ENCODE measurements at regions not wholly inside any gene's neighbourhood (a gene's known extent, or its start where the extent isn't known, plus 50 kb on each side); places are given as distances from the start of the nearest gene placed in this dataset.
"Not testable (repeated sequence)": the region's sequence is repeated elsewhere in the genome, so short reads cannot be mapped to it uniquely, and the experiment has no call there.

DNA sequence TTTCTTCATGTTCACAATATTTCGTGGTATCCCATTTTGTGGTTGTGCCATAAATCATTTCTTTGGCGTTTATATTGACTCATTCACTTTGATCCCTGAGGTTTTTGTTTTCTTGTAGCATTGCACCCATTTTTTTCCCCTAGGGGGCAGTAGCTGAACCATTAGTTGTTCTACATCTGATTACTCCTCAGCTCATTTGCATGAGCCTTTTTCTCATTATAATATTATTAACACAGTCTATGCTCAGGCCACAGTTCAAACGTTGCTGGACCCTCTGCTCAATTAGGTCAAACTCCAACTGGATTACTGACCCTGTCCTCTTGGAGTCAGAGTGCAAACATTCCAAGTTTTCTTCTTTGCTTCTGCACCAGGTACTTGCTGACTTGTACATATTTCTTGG is 475.4 kb upstream of the SEL1L start:
- ChIA-PET CTCF (interaction anchor here (1.1 kb wide), 1 partner anchor 16 kb away, joined by 3 read pairs; no protein-coding TSS in a partner anchor), POLR2A (no interaction called here)
- TF ChIP-seq FOXM1 (IDR thresholded peaks at IDR 0.05; ENCODE audit: borderline replicate concordance) (no peak), FOXA1 (IDR thresholded peaks at IDR 0.05) (no peak), L3MBTL2 (conservative IDR thresholded peaks at IDR 0.05) (no peak), PKNOX1 (IDR thresholded peaks at IDR 0.05) (peak; percentile 64)
- peak; percentile 8 for DNase-seq (ENCODE audit: extremely low spot score)

GRCh38 chr14:82009993-82010392 is 476.3 kb upstream of the SEL1L start:
- CTCF ChIA-PET, result interaction anchor here (1.1 kb wide), 1 partner anchor 17 kb away, joined by 3 read pairs; no protein-coding TSS in a partner anchor
- TF ChIP-seq FOXK2 (IDR thresholded peaks at IDR 0.05), result no peak
- no peak for TF ChIP-seq FOXM1 (IDR thresholded peaks at IDR 0.05; ENCODE audit: borderline replicate concordance)
- no peak for TF ChIP-seq ELF4 (IDR thresholded peaks at IDR 0.05)
- TF ChIP-seq TARDBP (IDR thresholded peaks at IDR 0.05), result no peak
- TF ChIP-seq FOXA1 (IDR thresholded peaks at IDR 0.05), result no peak
- no peak for TF ChIP-seq NFRKB (IDR thresholded peaks at IDR 0.05)
- no peak for TF ChIP-seq SUZ12 (IDR thresholded peaks at IDR 0.05)
- TF ChIP-seq BHLHE40 (IDR thresholded peaks at IDR 0.05; ENCODE audit: borderline replicate concordance), result no peak
- no peak for TF ChIP-seq HDGF (IDR thresholded peaks at IDR 0.05; ENCODE audit: borderline replicate concordance)
- TF ChIP-seq ZNF384 (IDR thresholded peaks at IDR 0.05), result no peak
- TF ChIP-seq L3MBTL2 (conservative IDR thresholded peaks at IDR 0.05), result no peak
- POLR2A ChIA-PET, result no interaction called here
- no peak for DNase-seq (ENCODE audit: extremely low spot score)

- TF ChIP-seq FOXM1 (IDR thresholded peaks at IDR 0.05; ENCODE audit: borderline replicate concordance) (no peak), FOXA1 (IDR thresholded peaks at IDR 0.05) (no peak), LEF1 (IDR thresholded peaks at IDR 0.05; ENCODE audit: borderline replicate concordance) (no peak), L3MBTL2 (conservative IDR thresholded peaks at IDR 0.05) (no peak), CTBP1 (IDR thresholded peaks at IDR 0.05; ENCODE audit: borderline replicate concordance) (no peak), SUZ12 (IDR thresholded peaks at IDR 0.05) (no peak), BHLHE40 (IDR thresholded peaks at IDR 0.05; ENCODE audit: borderline replicate concordance) (no peak)
- no peak for DNase-seq (ENCODE audit: extremely low spot score)
- CTCF ChIA-PET, result no interaction called here
- POLR2A ChIA-PET, result no interaction called here
Observed at GRCh38 chr14:82011460-82011859, 477.8 kb upstream of the SEL1L start.

- ChIA-PET CTCF (no interaction called here), POLR2A (no interaction called here)
- TF ChIP-seq ARNT (IDR thresholded peaks at IDR 0.05), result no peak
- no peak for TF ChIP-seq HDGF (IDR thresholded peaks at IDR 0.05; ENCODE audit: borderline replicate concordance)
- no peak for TF ChIP-seq LEF1 (IDR thresholded peaks at IDR 0.05; ENCODE audit: borderline replicate concordance)
- no peak for TF ChIP-seq CTBP1 (IDR thresholded peaks at IDR 0.05; ENCODE audit: borderline replicate concordance)
- TF ChIP-seq PKNOX1 (IDR thresholded peaks at IDR 0.05), result no peak
- TF ChIP-seq SUZ12 (IDR thresholded peaks at IDR 0.05), result no peak
- no peak for TF ChIP-seq SP1 (IDR thresholded peaks at IDR 0.05)
- TF ChIP-seq NFRKB (IDR thresholded peaks at IDR 0.05), result no peak
- TF ChIP-seq FOXK2 (IDR thresholded peaks at IDR 0.05), result no peak
- TF ChIP-seq ELF4 (IDR thresholded peaks at IDR 0.05), result no peak
- TF ChIP-seq ZNF384 (IDR thresholded peaks at IDR 0.05), result no peak
- TF ChIP-seq TARDBP (IDR thresholded peaks at IDR 0.05), result no peak
- no peak for TF ChIP-seq BHLHE40 (IDR thresholded peaks at IDR 0.05; ENCODE audit: borderline replicate concordance)
- no peak for TF ChIP-seq FOXM1 (IDR thresholded peaks at IDR 0.05; ENCODE audit: borderline replicate concordance)
- no peak for TF ChIP-seq L3MBTL2 (conservative IDR thresholded peaks at IDR 0.05)
- no peak for DNase-seq (ENCODE audit: extremely low spot score)
Observed at GRCh38 chr14:82029038-82029437, 495.4 kb upstream of the SEL1L start.

DNA sequence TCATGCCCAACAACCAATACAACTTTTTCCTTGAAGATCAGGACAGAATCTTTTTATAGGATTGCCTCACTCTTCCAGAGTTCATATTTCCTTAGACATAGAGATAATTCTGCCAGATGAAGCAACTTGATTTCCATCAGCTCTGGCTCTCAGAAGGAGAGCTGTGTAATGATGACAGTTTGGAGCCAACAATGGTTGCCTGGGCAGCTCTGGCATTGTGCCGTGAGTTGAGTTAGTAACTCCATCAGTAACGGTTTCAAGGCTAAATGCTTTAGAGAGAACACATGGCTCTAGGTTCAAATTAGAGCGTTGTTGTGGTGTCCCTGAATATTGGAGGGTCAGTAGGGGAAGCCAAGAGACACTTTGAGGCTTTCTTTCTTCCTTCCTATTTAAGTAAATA is 501.7 kb upstream of the SEL1L start:
- CTCF ChIA-PET, result no interaction called here

DNA sequence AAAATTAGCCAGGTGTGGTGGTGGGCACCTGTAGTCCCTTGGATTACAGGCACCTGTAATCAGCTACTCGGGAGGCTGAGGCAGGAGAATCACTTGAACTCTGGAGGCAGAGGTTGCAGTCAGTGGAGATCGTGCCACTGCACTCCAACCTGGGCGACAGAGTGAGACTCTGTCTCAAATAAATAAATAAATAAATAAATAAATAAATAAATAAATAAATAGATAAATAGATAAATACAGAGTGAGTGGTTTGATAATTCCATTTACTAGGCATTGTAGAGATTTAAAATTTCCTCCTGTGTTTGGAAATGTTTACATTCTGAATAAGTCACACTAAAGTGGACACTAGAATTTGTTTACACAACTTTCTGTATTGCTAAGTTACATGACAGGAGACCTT is 504.4 kb upstream of the SEL1L start:
- POLR2A ChIA-PET; CTCF ChIA-PET; DNase-seq (ENCODE audit: extremely low spot score): not testable (repeated sequence)

More for the DNA sequence above, 501.7 kb upstream of the SEL1L start:
- DNase-seq (ENCODE audit: extremely low spot score), result no peak
- TF ChIP-seq HDGF (IDR thresholded peaks at IDR 0.05; ENCODE audit: borderline replicate concordance) (no peak), ELF4 (IDR thresholded peaks at IDR 0.05) (no peak), PKNOX1 (IDR thresholded peaks at IDR 0.05) (no peak), FOXA1 (IDR thresholded peaks at IDR 0.05) (no peak)
- POLR2A ChIA-PET, result no interaction called here

DNA sequence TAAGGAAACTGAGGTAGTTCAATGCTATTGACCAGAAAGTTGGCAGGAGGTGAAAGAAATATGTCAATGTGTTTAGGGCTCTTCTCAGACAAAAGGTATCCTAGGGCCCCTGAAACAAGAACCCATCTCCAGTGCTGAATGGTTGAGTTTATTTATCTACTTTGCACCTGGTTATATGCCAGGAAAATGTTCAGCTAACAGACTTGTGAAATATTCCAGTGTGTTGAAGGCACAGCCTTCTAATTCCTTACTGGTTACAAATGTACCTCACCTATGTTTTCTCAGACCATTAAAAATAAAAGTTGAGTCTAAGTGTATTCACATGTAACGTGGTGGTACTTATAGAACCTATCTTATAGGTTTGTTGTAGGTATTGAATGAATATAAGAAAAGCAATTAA is 511.7 kb upstream of the SEL1L start:
- POLR2A ChIA-PET, result no interaction called here
- CTCF ChIA-PET, result no interaction called here
- no peak for DNase-seq (ENCODE audit: extremely low spot score)
- TF ChIP-seq ZNF384 (IDR thresholded peaks at IDR 0.05) (no peak), TARDBP (IDR thresholded peaks at IDR 0.05) (no peak), SP1 (IDR thresholded peaks at IDR 0.05) (no peak), ARNT (IDR thresholded peaks at IDR 0.05) (no peak), FOXM1 (IDR thresholded peaks at IDR 0.05; ENCODE audit: borderline replicate concordance) (no peak), ELF4 (IDR thresholded peaks at IDR 0.05) (no peak), HDGF (IDR thresholded peaks at IDR 0.05; ENCODE audit: borderline replicate concordance) (no peak), SUZ12 (IDR thresholded peaks at IDR 0.05) (no peak), BHLHE40 (IDR thresholded peaks at IDR 0.05; ENCODE audit: borderline replicate concordance) (no peak), CTBP1 (IDR thresholded peaks at IDR 0.05; ENCODE audit: borderline replicate concordance) (no peak), FOXK2 (IDR thresholded peaks at IDR 0.05) (no peak), PKNOX1 (IDR thresholded peaks at IDR 0.05) (no peak), FOXA1 (IDR thresholded peaks at IDR 0.05) (no peak)
